ENCODE measurements at regions not wholly inside any gene's neighbourhood (a gene's known extent, or its start where the extent isn't known, plus 50 kb on each side); places are given as distances from the start of the nearest gene placed in this dataset.
"Not testable (repeated sequence)": the region's sequence is repeated elsewhere in the genome, so short reads cannot be mapped to it uniquely, and the experiment has no call there.

GRCh38 chr3:99295836-99296235, 342.6 kb upstream of the COL8A1 start:
- peaks cover 2% of the 10 kb centered on the region for H3K4me1 ChIP-seq (ENCODE audit: control insufficient read depth, extremely low read depth, insufficient read depth, low read length)
- no peak overlapping the region for H3K27ac ChIP-seq (ENCODE audit: insufficient read depth, low read length)
- no peaks in the 10 kb centered on the region for H3K9me3 ChIP-seq (ENCODE audit: control insufficient read depth, insufficient read depth, low read depth, low read length)
- no peaks in the 10 kb centered on the region for H3K27me3 ChIP-seq (ENCODE audit: control insufficient read depth, insufficient read depth, low read length)
- H3K4me2 ChIP-seq (ENCODE audit: extremely low read depth, insufficient read depth, low read length), result no peak overlapping the region
- no peak for DNase-seq (ENCODE audit: low read depth in 2 of 2)
- no peak overlapping the region for H3K4me3 ChIP-seq (replicated peaks in 1 of 4; ENCODE audit: control extremely low read depth in 1 of 4, insufficient read depth in 1 of 4, low read depth in 3 of 4, low read length in 4 of 4)
- H3K9ac ChIP-seq (ENCODE audit: insufficient read depth, low read length), result no peak overlapping the region
- no peak for TF ChIP-seq CTCF (conservative IDR thresholded peaks at IDR 0.05 in 1 of 2, IDR thresholded peaks at IDR 0.05 in 1 of 2; ENCODE audit: low read depth in 1 of 2, low read length in 2 of 2)
- no peak for TF ChIP-seq EZH2 (IDR thresholded peaks at IDR 0.05; ENCODE audit: low read length, missing control alignments)
- H3K36me3 ChIP-seq (ENCODE audit: control insufficient read depth, insufficient read depth, low read length), result no peaks in the 10 kb centered on the region
- no peak overlapping the region for H2AFZ ChIP-seq (ENCODE audit: low read length)
- H4K20me1 ChIP-seq (ENCODE audit: control insufficient read depth, extremely low read depth, insufficient read depth, low read length), result no peaks in the 10 kb centered on the region
- H3K79me2 ChIP-seq (ENCODE audit: control insufficient read depth, insufficient read depth, low read length), result no peaks in the 10 kb centered on the region

GRCh38 chr3:99294092-99294491, 344.3 kb upstream of the COL8A1 start:
- H3K4me2 ChIP-seq (ENCODE audit: extremely low read depth, insufficient read depth, low read length), result peak overlapping the region; percentile 44
- not testable (repeated sequence) for H3K4me3 ChIP-seq (replicated peaks in 1 of 4; ENCODE audit: control extremely low read depth in 1 of 4, insufficient read depth in 1 of 4, low read depth in 3 of 4, low read length in 4 of 4)

GRCh38 chr3:99287876-99288275, 350.5 kb upstream of the COL8A1 start:
- Histone ChIP-seq H3K36me3 (ENCODE audit: control insufficient read depth, insufficient read depth, low read length) (no peaks in the 10 kb centered on the region), H3K27me3 (ENCODE audit: control insufficient read depth, insufficient read depth, low read length) (no peaks in the 10 kb centered on the region), H3K4me3 (replicated peaks in 1 of 4; ENCODE audit: control extremely low read depth in 1 of 4, insufficient read depth in 1 of 4, low read depth in 3 of 4, low read length in 4 of 4) (no peak overlapping the region), H4K20me1 (ENCODE audit: control insufficient read depth, extremely low read depth, insufficient read depth, low read length) (no peaks in the 10 kb centered on the region), H3K9me3 (ENCODE audit: control insufficient read depth, insufficient read depth, low read depth, low read length) (no peaks in the 10 kb centered on the region), H3K27ac (ENCODE audit: insufficient read depth, low read length) (no peak overlapping the region), H3K4me2 (ENCODE audit: extremely low read depth, insufficient read depth, low read length) (no peak overlapping the region), H3K4me1 (ENCODE audit: control insufficient read depth, extremely low read depth, insufficient read depth, low read length) (no peaks in the 10 kb centered on the region), H3K79me2 (ENCODE audit: control insufficient read depth, insufficient read depth, low read length) (no peaks in the 10 kb centered on the region), H2AFZ (ENCODE audit: low read length) (no peak overlapping the region), H3K9ac (ENCODE audit: insufficient read depth, low read length) (no peak overlapping the region)
- TF ChIP-seq EZH2 (IDR thresholded peaks at IDR 0.05; ENCODE audit: low read length, missing control alignments) (no peak), CTCF (conservative IDR thresholded peaks at IDR 0.05 in 1 of 2, IDR thresholded peaks at IDR 0.05 in 1 of 2; ENCODE audit: low read depth in 1 of 2, low read length in 2 of 2) (no peak)
- no peak for DNase-seq (ENCODE audit: low read depth in 2 of 2)

More at GRCh38 chr3:99294092-99294491, 344.3 kb upstream of the COL8A1 start:
- H3K27ac ChIP-seq (ENCODE audit: insufficient read depth, low read length); H3K9me3 ChIP-seq (ENCODE audit: control insufficient read depth, insufficient read depth, low read depth, low read length); H3K27me3 ChIP-seq (ENCODE audit: control insufficient read depth, insufficient read depth, low read length); H3K79me2 ChIP-seq (ENCODE audit: control insufficient read depth, insufficient read depth, low read length); DNase-seq (ENCODE audit: low read depth in 2 of 2); H3K36me3 ChIP-seq (ENCODE audit: control insufficient read depth, insufficient read depth, low read length); H3K9ac ChIP-seq (ENCODE audit: insufficient read depth, low read length); H4K20me1 ChIP-seq (ENCODE audit: control insufficient read depth, extremely low read depth, insufficient read depth, low read length); H3K4me1 ChIP-seq (ENCODE audit: control insufficient read depth, extremely low read depth, insufficient read depth, low read length): not testable (repeated sequence)
- peak overlapping the region; percentile 30 for H2AFZ ChIP-seq (ENCODE audit: low read length)
